Mucosa of rectum (tissue), 2 donors: ENCODE measurements at regions not wholly inside any gene's neighbourhood (a gene's known extent, or its start where the extent isn't known, plus 50 kb on each side); places are given as distances from the start of the nearest gene placed in this dataset.
"Not testable (repeated sequence)": the region's sequence is repeated elsewhere in the genome, so short reads cannot be mapped to it uniquely, and the experiment has no call there.

Source experiments
- H3K27ac ChIP-seq, 2 donors: one replicate each; pipeline ENCODE4 v1.7.0; 2013; ENCODE audit warnings: inconsistent platforms in 2 of 2, low read depth in 2 of 2, low read length in 2 of 2
- H3K27me3 ChIP-seq, 2 donors: one replicate each; pipeline ENCODE4 v1.7.0; 2013; ENCODE audit warnings: low read length in 2 of 2; ENCODE audit not compliant: control insufficient read depth in 2 of 2, insufficient read depth in 2 of 2
- H3K36me3 ChIP-seq, 2 donors: one replicate each; pipeline ENCODE4 v1.7.0; 2013; ENCODE audit warnings: low read length in 2 of 2; ENCODE audit not compliant: control insufficient read depth in 2 of 2, insufficient read depth in 2 of 2
- H3K4me1 ChIP-seq, 2 donors: one replicate each; pipeline ENCODE4 v1.7.0; 2013; ENCODE audit warnings: low read length in 2 of 2, mild to moderate bottlenecking in 1 of 2; ENCODE audit not compliant: control insufficient read depth in 2 of 2, insufficient read depth in 2 of 2
- H3K4me3 ChIP-seq, 2 donors: one replicate each; pipeline ENCODE4 v1.7.0; 2013; ENCODE audit warnings: low read length in 2 of 2
- H3K9ac ChIP-seq, 2 donors: one replicate each; pipeline ENCODE4 v1.7.0; 2013; ENCODE audit warnings: low read length in 2 of 2, low read depth in 1 of 2, mild to moderate bottlenecking in 1 of 2
- H3K9me3 ChIP-seq, 2 donors: one replicate each; pipeline ENCODE4 v1.7.0; 2013; ENCODE audit warnings: low read length in 2 of 2; ENCODE audit not compliant: control insufficient read depth in 2 of 2
- donor health status: healthy.
- donor health status: Normal muscosa, but diverticular disease.

DNA sequence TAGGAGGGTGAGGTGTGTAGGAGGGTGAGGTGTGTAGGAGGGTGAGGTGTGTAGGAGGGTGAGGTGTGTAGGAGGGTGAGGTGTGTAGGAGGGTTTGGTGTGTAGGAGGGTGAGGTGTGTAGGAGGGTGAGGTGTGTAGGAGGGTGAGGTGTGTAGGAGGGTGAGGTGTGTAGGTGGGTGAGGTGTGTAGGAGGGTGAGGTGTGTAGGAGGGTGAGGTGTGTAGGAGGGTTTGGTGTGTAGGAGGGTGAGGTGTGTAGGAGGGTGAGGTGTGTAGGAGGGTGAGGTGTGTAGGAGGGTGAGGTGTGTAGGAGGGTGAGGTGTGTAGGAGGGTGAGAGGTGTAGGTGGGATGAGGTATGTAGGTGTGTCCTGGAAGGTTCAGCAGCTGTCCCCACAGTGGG lies 144.7 kb downstream of the DLL1 start:
- not testable (repeated sequence) for H3K36me3 ChIP-seq, H3K4me3 ChIP-seq

DNA sequence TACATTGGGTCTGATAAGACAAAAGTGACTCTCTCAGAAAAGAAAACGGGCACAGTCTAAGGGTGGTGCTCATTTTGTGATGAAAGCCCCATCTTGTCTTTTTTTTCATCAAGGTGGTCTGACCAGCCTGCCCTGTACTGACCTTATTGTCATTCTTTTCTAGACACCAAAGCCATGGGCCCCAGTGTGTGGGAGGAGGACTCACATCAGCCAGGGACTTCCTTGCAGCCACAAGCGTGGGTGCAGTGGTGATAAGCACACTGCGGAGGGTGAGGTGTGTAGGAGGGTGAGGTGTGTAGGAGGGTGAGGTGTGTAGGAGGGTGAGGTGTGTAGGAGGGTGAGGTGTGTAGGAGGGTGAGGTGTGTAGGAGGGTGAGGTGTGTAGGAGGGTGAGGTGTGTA lies 145.2 kb downstream of the DLL1 start:
- H3K4me1 ChIP-seq, H3K27ac ChIP-seq, H3K9me3 ChIP-seq, H3K4me3 ChIP-seq, H3K9ac ChIP-seq, H3K36me3 ChIP-seq, H3K27me3 ChIP-seq: not testable (repeated sequence)

More for the DNA sequence above, 144.7 kb downstream of the DLL1 start:
- not testable (repeated sequence) for H3K9ac ChIP-seq, H3K9me3 ChIP-seq, H3K27ac ChIP-seq, H3K27me3 ChIP-seq, H3K4me1 ChIP-seq

DNA sequence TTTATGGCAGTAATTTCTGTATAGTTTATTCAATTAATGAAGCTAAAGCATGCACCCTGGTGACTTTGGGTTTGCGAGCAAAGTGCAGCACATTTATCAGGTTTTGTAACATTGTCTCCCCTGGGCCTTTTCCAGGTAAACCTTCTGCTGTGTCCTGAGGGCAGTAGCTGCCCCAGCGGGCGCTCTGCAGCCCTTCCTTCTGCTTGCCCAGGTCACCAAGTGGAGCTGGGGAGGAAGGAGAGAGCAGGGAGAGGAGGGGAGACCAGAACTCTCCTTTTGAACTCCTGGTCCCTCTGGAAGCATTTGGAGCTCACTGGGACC lies 145.6 kb downstream of the DLL1 start:
- Histone ChIP-seq H3K4me3 (no peak overlapping the region), H3K4me1 (peaks cover 0 to 3% of the 10 kb centered on the region in 2 donors), H3K9ac (no peak overlapping the region), H3K36me3 (no peaks in the 10 kb centered on the region), H3K9me3 (peaks cover 0 to 3% of the 10 kb centered on the region in 2 donors), H3K27me3 (no peaks in the 10 kb centered on the region), H3K27ac (no peak overlapping the region)

DNA sequence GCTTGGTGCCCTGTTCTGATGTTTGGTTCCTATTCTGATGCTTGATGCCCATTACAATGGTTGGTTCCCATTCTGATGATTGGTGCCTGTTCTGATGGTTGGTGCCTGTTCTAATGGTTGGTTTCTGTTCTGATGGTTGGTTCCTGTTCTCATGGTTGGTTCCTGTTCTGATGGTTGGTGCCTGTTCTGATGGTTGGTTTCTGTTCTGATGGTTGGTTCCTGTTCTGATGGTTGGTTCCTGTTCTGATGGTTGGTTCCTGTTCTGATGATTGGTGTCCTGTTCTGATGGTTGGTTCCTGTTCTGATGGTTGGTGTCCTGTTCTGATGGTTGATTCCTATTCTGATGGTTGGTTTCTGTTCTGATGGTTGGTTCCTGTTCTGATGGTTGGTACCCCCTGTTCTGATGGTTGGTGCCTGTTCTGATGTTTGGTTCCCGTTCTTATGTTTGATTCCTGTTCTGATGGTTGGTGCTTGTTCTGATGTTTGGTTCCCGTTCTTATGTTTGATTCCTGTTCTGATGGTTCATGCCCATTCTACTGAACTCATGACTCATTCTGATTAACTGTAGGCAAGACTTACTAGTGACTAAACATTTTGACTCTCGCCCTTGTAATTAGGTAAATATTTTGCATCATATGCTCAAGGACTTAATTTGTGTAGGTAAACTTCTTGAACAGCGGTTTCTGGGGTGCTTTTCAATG lies 146.2 kb downstream of the DLL1 start:
- H3K4me3 ChIP-seq, result no peak overlapping the region
- no peak overlapping the region for H3K27ac ChIP-seq
- H3K4me1 ChIP-seq, result peaks cover 0 to 3% of the 10 kb centered on the region in 2 donors

DNA sequence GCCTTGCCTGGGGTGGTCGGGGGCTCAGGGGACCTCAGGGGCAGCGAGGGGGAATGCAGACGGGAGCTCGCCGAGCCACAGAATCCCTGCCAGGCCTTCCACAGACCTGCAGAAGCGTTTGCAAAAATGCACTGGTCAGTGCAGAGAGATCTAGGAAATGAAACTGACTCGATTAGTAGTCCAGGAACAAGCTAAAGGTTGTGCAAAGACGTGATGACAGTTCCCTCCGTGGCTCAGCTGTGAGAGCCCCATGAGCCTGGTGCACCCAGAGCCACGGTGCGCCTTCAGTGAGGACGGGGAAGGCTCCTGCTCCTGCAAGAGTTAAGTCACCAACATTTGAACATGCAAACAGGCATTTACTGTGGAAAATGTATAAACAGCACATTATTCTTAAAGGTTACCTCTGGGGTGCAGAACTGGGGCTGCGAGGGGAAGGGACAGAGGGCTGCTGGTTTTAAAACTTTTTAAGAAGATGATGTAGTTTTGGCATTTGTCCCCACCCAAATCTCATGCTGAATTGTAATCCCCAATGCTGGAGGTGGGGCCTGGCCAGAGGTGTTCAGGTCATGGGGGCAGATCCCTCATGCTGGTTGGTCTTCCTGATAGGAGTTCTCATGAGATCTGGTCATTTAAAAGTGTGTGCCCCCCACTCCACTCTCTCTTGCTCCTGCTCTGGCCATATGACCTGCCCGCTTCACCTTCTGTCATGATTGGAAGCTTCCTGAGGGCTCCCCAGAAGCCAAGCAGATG lies 147.3 kb downstream of the DLL1 start:
- H3K9me3 ChIP-seq, result peaks cover 0 to 3% of the 10 kb centered on the region in 2 donors
- no peak overlapping the region for H3K27ac ChIP-seq

More for the DNA sequence above, 146.2 kb downstream of the DLL1 start:
- H3K36me3 ChIP-seq, result no peaks in the 10 kb centered on the region
- H3K9me3 ChIP-seq, result peaks cover 0 to 3% of the 10 kb centered on the region in 2 donors
- H3K27me3 ChIP-seq, result no peaks in the 10 kb centered on the region
- H3K9ac ChIP-seq, result no peak overlapping the region

DNA sequence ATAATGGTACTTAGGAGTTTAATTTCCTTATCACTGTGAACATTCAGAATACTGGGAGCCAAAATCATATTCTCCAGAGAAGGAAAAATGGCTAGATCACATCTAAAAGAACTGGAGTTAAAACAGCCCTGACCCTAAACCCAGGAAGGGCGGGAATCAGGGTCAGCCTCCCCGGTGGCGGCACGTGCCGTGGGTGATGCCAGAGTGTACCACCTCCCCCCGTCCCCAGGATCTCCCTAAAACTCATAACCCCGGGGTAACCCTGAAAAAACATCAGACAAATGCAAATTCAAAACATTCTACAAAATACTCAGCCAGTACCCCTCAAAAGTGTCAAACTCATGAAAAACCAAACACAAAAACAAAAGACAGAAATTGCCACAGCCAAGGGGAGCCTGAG lies 148.3 kb downstream of the DLL1 start:
- no peak overlapping the region for H3K9ac ChIP-seq
- no peak overlapping the region for H3K4me3 ChIP-seq
- no peak overlapping the region for H3K27ac ChIP-seq
- no peaks in the 10 kb centered on the region for H3K27me3 ChIP-seq
- H3K4me1 ChIP-seq, result peaks cover 0 to 3% of the 10 kb centered on the region in 2 donors
- no peaks in the 10 kb centered on the region for H3K36me3 ChIP-seq
- H3K9me3 ChIP-seq, result peaks cover 0 to 3% of the 10 kb centered on the region in 2 donors

More for the DNA sequence above, 147.3 kb downstream of the DLL1 start:
- H3K4me3 ChIP-seq, result no peak overlapping the region
- peaks cover 0 to 3% of the 10 kb centered on the region in 2 donors for H3K4me1 ChIP-seq
- H3K9ac ChIP-seq, result no peak overlapping the region
- no peaks in the 10 kb centered on the region for H3K36me3 ChIP-seq
- H3K27me3 ChIP-seq, result no peaks in the 10 kb centered on the region

DNA sequence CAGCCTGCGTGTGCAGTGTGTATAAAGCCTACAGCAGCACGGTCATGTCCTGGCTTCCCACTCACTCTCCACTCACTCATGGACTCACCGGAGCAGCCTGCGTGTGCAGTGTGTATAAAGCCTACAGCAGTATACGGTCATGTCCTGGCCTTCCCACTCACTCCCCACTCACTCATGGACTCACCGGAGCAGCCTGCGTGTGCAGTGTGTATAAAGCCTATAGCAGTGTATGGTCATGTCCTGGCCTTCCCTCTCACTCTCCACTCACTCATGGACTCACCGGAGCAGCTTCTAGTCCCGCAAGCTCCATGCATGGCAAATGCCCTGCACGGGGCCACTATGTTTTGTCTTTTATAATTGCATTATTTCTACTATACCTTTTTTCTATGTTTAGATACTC lies 149.8 kb downstream of the DLL1 start:
- H3K4me3 ChIP-seq, H3K27me3 ChIP-seq, H3K9me3 ChIP-seq, H3K36me3 ChIP-seq, H3K9ac ChIP-seq, H3K27ac ChIP-seq, H3K4me1 ChIP-seq: not testable (repeated sequence)

DNA sequence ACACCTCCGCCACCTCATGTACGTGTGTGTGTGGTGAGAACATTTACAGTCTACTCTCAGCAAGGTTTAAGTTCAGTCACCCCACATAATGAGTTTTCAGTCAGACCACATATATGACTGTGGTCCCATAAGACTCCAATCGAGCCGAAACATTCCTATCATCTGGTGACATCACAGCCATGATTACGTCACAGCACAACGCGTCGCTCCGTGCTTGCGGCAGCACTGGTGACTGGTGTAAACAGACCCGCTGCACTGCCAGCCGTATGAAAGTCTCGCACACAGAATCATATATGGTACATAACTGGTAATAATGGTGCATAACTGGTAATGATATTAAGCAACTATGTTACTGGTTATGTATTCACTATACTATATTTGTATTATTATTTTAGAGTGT lies 150.7 kb downstream of the DLL1 start:
- Histone ChIP-seq H3K36me3 (no peaks in the 10 kb centered on the region), H3K9me3 (no peaks in the 10 kb centered on the region), H3K4me1 (no peaks in the 10 kb centered on the region), H3K27me3 (no peaks in the 10 kb centered on the region), H3K9ac (no peak overlapping the region), H3K4me3 (no peak overlapping the region), H3K27ac (no peak overlapping the region)

DNA sequence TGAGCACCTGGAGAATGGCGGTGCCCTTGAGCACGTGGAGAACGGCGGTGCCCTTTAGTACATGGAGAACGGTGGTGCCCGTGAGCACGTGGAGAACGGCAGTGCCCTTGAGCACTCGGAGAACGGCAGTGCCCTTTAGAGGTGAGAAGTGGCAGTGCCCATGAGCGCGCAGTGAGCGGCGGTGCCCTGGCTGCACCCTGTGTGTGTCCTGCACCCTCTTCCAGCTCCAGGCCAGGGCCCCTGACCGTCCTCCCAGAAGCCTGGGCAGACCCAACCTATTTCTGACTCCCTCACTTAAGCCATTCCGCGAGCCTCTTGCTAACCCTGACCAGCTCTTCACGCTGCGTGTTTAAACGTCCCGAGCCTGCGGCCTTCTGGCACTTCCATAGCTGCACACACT lies 151.3 kb downstream of the DLL1 start:
- H3K27me3 ChIP-seq, result no peaks in the 10 kb centered on the region
- no peak overlapping the region for H3K27ac ChIP-seq
- no peaks in the 10 kb centered on the region for H3K36me3 ChIP-seq
- H3K9me3 ChIP-seq, result no peaks in the 10 kb centered on the region
- H3K9ac ChIP-seq, result no peak overlapping the region
- no peak overlapping the region for H3K4me3 ChIP-seq
- no peaks in the 10 kb centered on the region for H3K4me1 ChIP-seq

DNA sequence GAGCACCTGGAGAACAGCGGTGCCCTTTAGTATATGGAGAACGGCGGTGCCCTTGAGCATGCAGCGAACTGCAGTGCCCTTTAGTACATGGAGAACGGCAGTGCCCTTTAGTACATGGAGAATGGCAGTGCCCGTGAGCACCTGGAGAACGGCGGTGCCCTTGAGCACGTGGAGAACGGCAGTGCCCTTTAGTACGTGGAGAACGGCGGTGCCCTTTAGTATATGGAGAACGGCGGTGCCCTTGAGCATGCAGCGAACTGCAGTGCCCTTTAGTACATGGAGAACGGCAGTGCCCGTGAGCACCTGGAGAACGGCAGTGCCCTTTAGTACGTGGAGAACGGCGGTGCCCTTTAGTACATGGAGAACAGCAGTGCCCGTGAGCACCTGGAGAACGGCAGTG lies 151.8 kb downstream of the DLL1 start:
- not testable (repeated sequence) for H3K4me3 ChIP-seq, H3K9me3 ChIP-seq, H3K4me1 ChIP-seq, H3K36me3 ChIP-seq, H3K27me3 ChIP-seq, H3K9ac ChIP-seq, H3K27ac ChIP-seq
